ENCODE measurements at regions not wholly inside any gene's neighbourhood (a gene's known extent, or its start where the extent isn't known, plus 50 kb on each side); places are given as distances from the start of the nearest gene placed in this dataset.
"Not testable (repeated sequence)": the region's sequence is repeated elsewhere in the genome, so short reads cannot be mapped to it uniquely, and the experiment has no call there.

DNA sequence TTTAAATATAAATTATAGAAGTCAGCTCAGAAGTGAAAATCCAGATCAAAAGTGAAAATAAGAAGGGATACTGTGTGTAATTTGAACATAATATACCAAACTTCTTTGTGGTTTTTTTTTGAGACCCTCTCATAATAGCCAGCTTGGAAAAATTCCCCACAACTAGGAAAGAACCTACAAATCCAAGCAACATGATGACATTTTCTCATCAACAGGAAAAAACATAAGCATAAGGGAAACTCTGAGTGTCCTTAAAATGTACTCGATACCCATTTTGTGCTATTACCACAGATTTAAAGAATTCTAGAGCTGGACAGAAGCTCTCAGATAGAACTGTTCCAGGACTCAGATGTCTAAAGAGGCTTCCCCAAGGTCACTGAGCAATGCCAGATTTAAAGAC, 214.8 kb upstream of the KLF14 start:
- FAIRE-seq: no peak

GRCh38 chr7:130949550-130949949, 215.5 kb upstream of the KLF14 start:
- no peak for DNase-seq (ENCODE audit: insufficient read length)
- TF ChIP-seq TAF1 (IDR thresholded peaks at IDR 0.05; ENCODE audit: borderline replicate concordance, low read depth, low read length): no peak
- TF ChIP-seq POLR2AphosphoS5 (IDR thresholded peaks at IDR 0.05; ENCODE audit: low read depth, low read length): no peak
- no peak for TF ChIP-seq POLR2A (IDR thresholded peaks at IDR 0.05; ENCODE audit: low read depth, low read length)
- FAIRE-seq: no peak

More for the DNA sequence above, 214.8 kb upstream of the KLF14 start:
- DNase-seq (ENCODE audit: insufficient read length): no peak
- TF ChIP-seq POLR2AphosphoS5 (IDR thresholded peaks at IDR 0.05; ENCODE audit: low read depth, low read length) (0 out of 2 replicates have a peak, but pooled peaks have one; percentile 20), TAF1 (IDR thresholded peaks at IDR 0.05; ENCODE audit: borderline replicate concordance, low read depth, low read length) (no peak), POLR2A (IDR thresholded peaks at IDR 0.05; ENCODE audit: low read depth, low read length) (peak; percentile 55)

DNA sequence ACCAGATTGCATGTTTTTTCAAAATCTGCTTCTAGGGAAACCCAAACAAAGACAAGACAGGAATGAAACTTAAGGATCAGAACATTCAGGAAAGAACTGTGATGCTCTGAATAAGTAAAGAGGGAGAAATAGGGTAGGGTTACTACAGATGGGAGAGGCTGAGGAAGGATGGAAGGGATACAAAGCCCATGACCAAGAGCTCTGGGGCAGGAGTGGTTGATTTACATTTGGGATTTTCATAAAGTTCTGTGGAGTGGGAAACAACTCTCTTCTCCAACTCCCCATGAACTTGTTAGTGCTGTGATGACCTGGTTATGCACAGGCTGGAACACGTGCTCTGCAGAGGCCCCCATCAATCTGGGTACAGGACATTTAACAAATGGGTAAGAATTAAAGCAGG, 216.0 kb upstream of the KLF14 start:
- FAIRE-seq (no peak), DNase-seq (ENCODE audit: insufficient read length) (no peak)
- TF ChIP-seq TAF1 (IDR thresholded peaks at IDR 0.05; ENCODE audit: borderline replicate concordance, low read depth, low read length): no peak
- peak; percentile 50 for TF ChIP-seq POLR2AphosphoS5 (IDR thresholded peaks at IDR 0.05; ENCODE audit: low read depth, low read length)
- TF ChIP-seq POLR2A (IDR thresholded peaks at IDR 0.05; ENCODE audit: low read depth, low read length): no peak; the same call in 1 of the 2 replicates

DNA sequence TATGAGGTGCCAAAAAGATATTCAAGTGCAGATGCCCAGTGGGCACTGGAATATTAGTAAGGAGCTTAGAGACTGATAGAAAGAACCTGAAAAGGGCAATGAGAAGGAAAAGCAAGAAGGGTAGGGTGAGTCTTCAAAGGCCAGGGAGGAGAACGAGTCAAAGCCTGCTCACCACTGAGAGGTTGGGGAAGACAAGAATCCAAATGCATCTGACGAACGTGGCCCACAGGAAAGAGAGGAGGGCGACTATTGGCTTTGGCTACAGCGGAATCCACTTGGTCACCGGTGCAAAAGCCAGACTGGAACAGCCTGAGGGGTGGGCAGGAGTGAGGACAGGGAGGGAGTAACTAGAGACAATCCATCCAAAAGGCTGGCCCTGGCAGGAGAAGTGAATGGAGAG, 216.7 kb upstream of the KLF14 start:
- TF ChIP-seq POLR2AphosphoS5 (IDR thresholded peaks at IDR 0.05; ENCODE audit: low read depth, low read length): no peak
- no peak for TF ChIP-seq POLR2A (IDR thresholded peaks at IDR 0.05; ENCODE audit: low read depth, low read length)
- TF ChIP-seq TAF1 (IDR thresholded peaks at IDR 0.05; ENCODE audit: borderline replicate concordance, low read depth, low read length): no peak
- DNase-seq (ENCODE audit: insufficient read length) (no peak), FAIRE-seq (no peak)

- TF ChIP-seq POLR2A (IDR thresholded peaks at IDR 0.05; ENCODE audit: low read depth, low read length): peak; percentile 81
- TF ChIP-seq TAF1 (IDR thresholded peaks at IDR 0.05; ENCODE audit: borderline replicate concordance, low read depth, low read length): no peak
- peak; percentile 95 for TF ChIP-seq POLR2AphosphoS5 (IDR thresholded peaks at IDR 0.05; ENCODE audit: low read depth, low read length)
- FAIRE-seq (peak; percentile 33), DNase-seq (ENCODE audit: insufficient read length) (no peak)
Observed at GRCh38 chr7:130951303-130951975, 217.4 kb upstream of the KLF14 start.

- FAIRE-seq (no peak), DNase-seq (ENCODE audit: insufficient read length) (no peak)
- TF ChIP-seq POLR2A (IDR thresholded peaks at IDR 0.05; ENCODE audit: low read depth, low read length) (no peak), POLR2AphosphoS5 (IDR thresholded peaks at IDR 0.05; ENCODE audit: low read depth, low read length) (no peak), TAF1 (IDR thresholded peaks at IDR 0.05; ENCODE audit: borderline replicate concordance, low read depth, low read length) (no peak)
Observed at GRCh38 chr7:130951976-130952876, 218.2 kb upstream of the KLF14 start.

DNA sequence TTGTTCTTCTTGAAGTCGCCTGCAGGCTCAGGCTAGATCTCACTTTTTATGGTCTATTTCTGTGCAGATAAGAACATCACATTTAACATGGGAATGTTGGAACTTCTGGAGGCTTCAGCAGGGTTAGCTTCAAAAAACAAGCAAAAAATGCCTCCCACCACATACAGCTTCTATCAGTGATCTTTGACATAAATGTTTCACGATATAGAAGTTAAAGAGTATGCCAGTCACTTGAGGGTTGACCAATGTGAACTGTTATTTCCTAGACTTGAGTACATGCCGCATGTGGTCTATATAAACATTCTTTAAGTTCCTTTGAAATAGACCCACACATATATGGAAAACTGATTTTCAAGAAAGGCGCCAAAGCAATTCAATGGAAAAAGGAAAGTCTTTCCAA, 219.2 kb upstream of the KLF14 start:
- no peak for FAIRE-seq
- no peak for TF ChIP-seq POLR2A (IDR thresholded peaks at IDR 0.05; ENCODE audit: low read depth, low read length)
- peak; percentile 41; the same call in 1 of the 2 replicates for TF ChIP-seq POLR2AphosphoS5 (IDR thresholded peaks at IDR 0.05; ENCODE audit: low read depth, low read length)
- TF ChIP-seq TAF1 (IDR thresholded peaks at IDR 0.05; ENCODE audit: borderline replicate concordance, low read depth, low read length): no peak
- no peak for DNase-seq (ENCODE audit: insufficient read length)

DNA sequence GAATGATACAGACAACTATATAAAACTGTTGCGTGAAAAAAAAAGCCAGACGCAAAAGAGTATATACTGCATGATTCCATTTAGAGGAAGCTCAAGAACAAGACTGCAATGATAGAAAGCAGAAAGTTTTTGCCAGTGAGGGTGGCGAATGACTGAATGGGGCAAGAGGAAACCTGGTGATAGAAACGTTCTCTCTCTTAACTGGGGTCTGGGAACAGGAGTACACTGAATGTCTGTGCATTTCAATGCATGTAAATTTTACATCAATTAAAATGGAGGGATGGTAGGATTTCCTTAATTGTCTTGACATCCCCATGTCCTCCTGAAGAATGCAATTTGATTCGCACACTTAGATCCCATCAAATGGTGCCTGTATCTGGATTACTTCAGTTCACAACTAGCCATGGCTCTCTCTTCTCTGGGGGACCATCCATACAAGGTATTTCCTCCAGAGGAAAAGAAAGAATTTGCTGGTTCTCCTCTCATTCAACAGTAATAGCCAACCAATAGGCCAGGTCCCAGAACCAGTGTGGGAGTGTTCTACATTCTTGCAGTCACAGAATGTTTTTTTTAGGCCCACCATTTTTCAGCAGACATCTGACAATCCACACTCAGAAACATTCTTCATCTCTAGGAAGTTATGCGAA, 221.0 kb upstream of the KLF14 start:
- no peak; the same call in 1 of the 2 replicates for TF ChIP-seq POLR2AphosphoS5 (IDR thresholded peaks at IDR 0.05; ENCODE audit: low read depth, low read length)
- no peak for TF ChIP-seq POLR2A (IDR thresholded peaks at IDR 0.05; ENCODE audit: low read depth, low read length)
- no peak for TF ChIP-seq TAF1 (IDR thresholded peaks at IDR 0.05; ENCODE audit: borderline replicate concordance, low read depth, low read length)
- FAIRE-seq (no peak), DNase-seq (ENCODE audit: insufficient read length) (no peak)

GRCh38 chr7:130955565-130955919, 221.5 kb upstream of the KLF14 start:
- no peak for TF ChIP-seq POLR2A (IDR thresholded peaks at IDR 0.05; ENCODE audit: low read depth, low read length)
- no peak for TF ChIP-seq TAF1 (IDR thresholded peaks at IDR 0.05; ENCODE audit: borderline replicate concordance, low read depth, low read length)
- TF ChIP-seq POLR2AphosphoS5 (IDR thresholded peaks at IDR 0.05; ENCODE audit: low read depth, low read length): no peak
- FAIRE-seq (peak; percentile 63), DNase-seq (ENCODE audit: insufficient read length) (no peak)

DNA sequence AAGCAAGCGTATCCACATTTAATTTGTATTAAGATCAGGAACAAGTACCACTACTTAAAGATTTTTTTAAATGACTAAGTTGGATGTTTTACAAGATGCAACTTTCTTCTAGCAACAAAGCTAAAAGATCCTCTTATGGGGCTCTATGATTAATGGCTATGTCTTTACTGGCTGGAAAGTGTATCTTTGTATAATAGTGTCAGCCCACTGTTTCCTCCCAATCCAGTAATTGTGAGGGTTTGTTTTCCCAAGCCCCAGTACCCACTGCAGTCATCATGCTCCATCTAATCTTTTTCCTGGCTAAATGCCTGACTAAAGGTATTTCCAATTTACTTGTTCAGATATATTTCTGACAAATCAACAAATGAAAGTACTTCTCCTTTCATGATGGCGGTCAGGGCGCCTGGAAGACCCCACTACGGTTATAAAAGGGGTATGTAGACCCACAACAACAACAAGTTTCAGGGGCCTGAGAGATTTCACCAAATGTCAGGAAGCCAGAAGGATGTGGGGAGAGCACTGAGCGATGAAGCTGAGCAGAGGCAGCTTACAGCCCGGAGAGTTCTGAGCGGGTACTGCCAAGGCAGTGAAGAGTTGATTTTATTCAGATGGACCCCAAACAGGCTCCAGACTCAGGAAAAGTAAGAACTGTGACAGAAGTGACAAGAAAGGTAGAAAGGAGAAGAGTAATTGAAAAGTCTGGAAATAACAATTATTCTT, 222.6 kb upstream of the KLF14 start:
- 0 out of 2 replicates have a peak, but pooled peaks have one; percentile 12 for TF ChIP-seq POLR2AphosphoS5 (IDR thresholded peaks at IDR 0.05; ENCODE audit: low read depth, low read length)
- TF ChIP-seq POLR2A (IDR thresholded peaks at IDR 0.05; ENCODE audit: low read depth, low read length): no peak
- FAIRE-seq (no peak), DNase-seq (ENCODE audit: insufficient read length) (no peak)

- DNase-seq (ENCODE audit: insufficient read length): no peak
- TF ChIP-seq POLR2A (IDR thresholded peaks at IDR 0.05; ENCODE audit: low read depth, low read length): no peak; the same call in 1 of the 2 replicates
- no peak for TF ChIP-seq TAF1 (IDR thresholded peaks at IDR 0.05; ENCODE audit: borderline replicate concordance, low read depth, low read length)
- TF ChIP-seq POLR2AphosphoS5 (IDR thresholded peaks at IDR 0.05; ENCODE audit: low read depth, low read length): no peak
- no peak for FAIRE-seq
Observed at GRCh38 chr7:130957137-130957513, 223.1 kb upstream of the KLF14 start.

GRCh38 chr7:130957722-130958435, 223.9 kb upstream of the KLF14 start:
- FAIRE-seq; DNase-seq (ENCODE audit: insufficient read length): not testable (repeated sequence)

Measured in GM12892 (cell line).